ENCODE measurements at regions not wholly inside any gene's neighbourhood (a gene's known extent, or its start where the extent isn't known, plus 50 kb on each side); places are given as distances from the start of the nearest gene placed in this dataset.
"Not testable (repeated sequence)": the region's sequence is repeated elsewhere in the genome, so short reads cannot be mapped to it uniquely, and the experiment has no call there.

- DNase-seq (ENCODE audit: low read depth in 2 of 2, low spot score in 1 of 2) = no peak
These were observed 589.5 kb downstream of the CENPC start for GRCh38 chr4:66955784-66956183.

DNA sequence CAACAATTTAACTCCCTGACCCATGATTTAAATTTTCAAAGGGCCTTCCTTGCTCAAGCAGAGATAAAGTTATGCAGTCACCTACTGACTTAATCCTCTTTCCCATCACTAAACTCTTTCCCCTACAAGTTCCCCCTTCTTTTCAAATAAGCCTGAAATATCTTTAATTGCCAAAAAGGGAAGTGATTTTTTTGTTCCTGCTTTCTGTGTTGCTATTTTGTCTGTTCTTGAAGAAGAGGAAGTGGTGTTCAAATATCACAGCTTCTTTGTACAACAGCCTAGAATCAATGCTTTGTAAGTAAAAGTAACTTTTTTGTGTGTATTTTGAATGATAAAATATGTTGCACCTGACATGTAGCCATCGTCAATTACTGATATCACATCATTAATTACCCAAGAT is 595.9 kb downstream of the CENPC start:
- no peak for DNase-seq (ENCODE audit: low read depth in 2 of 2, low spot score in 1 of 2)

DNA sequence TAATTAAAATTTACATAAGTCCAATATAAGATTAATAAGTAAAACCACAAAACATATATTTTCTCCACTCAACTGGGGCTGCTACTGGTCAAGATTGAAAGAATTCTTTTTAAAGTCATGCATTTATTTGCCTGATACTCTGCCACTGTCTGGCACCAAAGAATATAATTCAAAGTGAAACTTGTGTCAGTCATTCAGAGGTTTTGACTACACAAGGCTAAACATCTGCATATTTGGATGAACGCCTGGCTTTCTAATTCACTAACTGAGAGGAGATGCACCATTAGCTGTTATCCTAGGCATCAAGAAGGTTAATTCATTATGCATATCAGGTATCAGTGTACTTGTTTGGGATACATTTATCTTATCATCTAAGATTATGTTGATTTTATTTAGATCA is 598.5 kb downstream of the CENPC start:
- DNase-seq (ENCODE audit: low read depth in 2 of 2, low spot score in 1 of 2) = no peak

- DNase-seq (ENCODE audit: low read depth in 2 of 2, low spot score in 1 of 2) = no peak
These were observed 602.2 kb downstream of the CENPC start for GRCh38 chr4:66943112-66943511.

- DNase-seq (ENCODE audit: low read depth in 2 of 2, low spot score in 1 of 2) = not testable (repeated sequence)
These were observed 613.3 kb downstream of the CENPC start for GRCh38 chr4:66931981-66932380.

- DNase-seq (ENCODE audit: low read depth in 2 of 2, low spot score in 1 of 2) = no peak
These were observed 615.1 kb downstream of the CENPC start for GRCh38 chr4:66930206-66930605.

DNA sequence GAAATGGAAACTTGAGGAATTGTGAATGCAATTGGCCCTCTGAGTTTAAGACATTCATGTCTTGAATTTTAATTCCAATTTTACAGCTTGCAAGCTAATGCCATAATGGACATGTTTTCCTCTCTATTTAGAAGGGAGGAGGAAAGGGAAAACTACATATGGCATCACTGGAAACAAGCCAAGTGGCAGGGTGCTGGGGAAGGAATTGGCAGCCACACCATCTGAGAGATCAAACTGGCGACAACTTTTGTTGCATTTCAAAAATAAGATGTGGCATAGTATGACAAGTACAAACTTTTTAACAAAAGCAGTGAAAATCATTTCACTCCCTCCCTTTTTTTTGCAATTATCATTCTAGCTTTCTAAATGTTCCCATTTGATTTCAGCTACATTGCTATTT is 615.6 kb downstream of the CENPC start:
- DNase-seq (ENCODE audit: low read depth in 2 of 2, low spot score in 1 of 2) = no peak

- DNase-seq (ENCODE audit: low read depth in 2 of 2, low spot score in 1 of 2) = not testable (repeated sequence)
These were observed 616.4 kb downstream of the CENPC start for GRCh38 chr4:66928881-66929280.

GRCh38 chr4:66927937-66928336 is 617.4 kb downstream of the CENPC start:
- DNase-seq (ENCODE audit: low read depth in 2 of 2, low spot score in 1 of 2) = no peak

- DNase-seq (ENCODE audit: low read depth in 2 of 2, low spot score in 1 of 2) = no peak
These were observed 618.6 kb downstream of the CENPC start for GRCh38 chr4:66926687-66927086.

- DNase-seq (ENCODE audit: low read depth in 2 of 2, low spot score in 1 of 2) = no peak
These were observed 622.0 kb downstream of the CENPC start for GRCh38 chr4:66923081-66923865.

DNA sequence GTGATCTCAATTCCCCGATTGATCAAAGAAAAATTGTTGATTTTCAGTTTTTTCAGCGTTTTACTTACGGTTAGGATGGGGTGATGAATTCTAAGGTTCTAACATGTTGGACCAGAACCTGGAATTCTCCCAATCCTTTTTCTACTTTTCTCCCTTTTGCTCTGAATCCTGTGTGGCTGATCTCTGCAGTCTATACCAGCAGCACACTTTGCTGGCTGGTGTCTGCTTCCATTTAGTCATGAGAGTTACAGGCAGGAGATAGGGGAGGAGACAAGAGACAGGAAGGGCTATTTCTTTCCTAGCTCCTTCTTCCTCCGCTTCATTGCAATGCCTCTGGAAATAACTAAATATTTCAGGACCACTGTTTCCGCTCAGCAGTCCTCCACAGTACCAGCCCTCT is 623.9 kb downstream of the CENPC start:
- no peak for DNase-seq (ENCODE audit: low read depth in 2 of 2, low spot score in 1 of 2)

DNA sequence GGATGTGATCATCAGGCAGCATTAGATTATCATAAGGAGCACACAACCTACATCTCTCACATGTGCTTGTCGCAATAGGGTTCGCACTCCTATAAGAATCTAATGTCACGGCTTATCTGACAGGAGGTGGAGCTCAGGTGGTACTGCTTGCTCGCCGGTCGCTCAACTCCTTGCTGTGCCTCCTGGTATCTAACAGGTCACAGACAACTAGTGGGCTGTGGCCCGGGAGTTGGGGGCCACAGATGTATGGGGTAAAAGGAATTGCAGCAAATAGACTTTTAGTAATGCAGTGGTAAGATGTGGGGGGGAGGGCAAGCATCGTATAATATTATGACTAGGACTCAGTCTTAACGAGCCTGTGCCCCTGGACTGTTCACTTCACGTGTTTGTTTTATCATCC is 624.8 kb downstream of the CENPC start:
- DNase-seq (ENCODE audit: low read depth in 2 of 2, low spot score in 1 of 2) = no peak

DNA sequence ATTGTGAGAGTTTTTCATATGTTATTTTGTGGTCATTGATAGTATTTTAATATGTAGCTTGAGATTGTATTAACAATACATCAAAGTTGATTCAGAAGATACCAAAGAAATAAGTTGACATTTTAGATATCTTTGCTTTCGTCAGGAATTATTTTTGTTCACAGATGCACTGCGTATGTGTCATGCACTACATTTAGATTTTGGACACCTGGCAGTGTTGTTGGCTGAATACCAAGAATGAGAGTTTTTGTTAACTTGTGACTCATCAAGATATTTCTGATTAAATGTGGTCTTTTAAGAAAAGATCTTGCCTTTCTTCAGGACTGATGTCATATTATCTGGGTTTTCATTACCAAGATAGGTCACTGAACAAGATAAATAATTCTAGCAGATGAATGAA is 633.4 kb downstream of the CENPC start:
- no peak for DNase-seq (ENCODE audit: low read depth in 2 of 2, low spot score in 1 of 2)

DNA sequence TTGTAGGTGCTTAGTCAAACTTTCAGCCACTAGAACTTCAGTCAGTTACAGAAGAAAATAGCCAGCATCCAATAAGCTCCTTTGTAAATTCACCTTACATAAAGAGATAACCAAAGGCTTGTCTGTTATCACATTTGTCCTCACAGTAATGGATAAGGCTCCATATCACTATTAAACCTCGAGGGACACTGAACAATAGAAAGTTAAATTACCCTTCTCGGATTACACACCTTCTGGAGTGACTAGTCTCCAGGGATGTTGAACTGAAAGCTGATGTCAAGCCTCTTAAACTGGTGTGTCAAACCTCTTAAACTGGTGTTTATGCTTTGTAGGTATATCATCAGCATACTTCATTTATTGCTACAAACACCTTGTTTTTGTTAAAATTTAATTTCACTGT is 639.0 kb downstream of the CENPC start:
- no peak for DNase-seq (ENCODE audit: low read depth in 2 of 2, low spot score in 1 of 2)

- no peak for DNase-seq (ENCODE audit: low read depth in 2 of 2, low spot score in 1 of 2)
These were observed 645.8 kb downstream of the CENPC start for GRCh38 chr4:66899422-66900065.

DNA sequence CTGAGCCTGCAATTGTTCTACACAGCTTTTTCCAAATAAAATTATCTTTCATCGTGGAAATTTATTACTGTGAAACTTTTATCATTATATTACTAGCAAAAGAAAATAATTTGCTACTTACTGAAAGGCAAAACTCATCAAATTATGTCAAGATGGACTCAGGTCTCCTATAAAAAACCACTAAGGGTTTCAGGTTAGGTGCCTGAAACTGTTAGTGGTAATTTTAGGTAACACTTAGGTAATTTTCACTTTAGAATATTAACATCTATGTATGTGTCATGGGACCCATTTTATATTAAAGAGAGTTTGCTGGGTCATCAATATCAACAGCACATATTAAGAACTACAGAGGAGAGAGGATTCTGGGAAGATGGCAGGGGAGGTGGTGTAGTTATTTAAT is 651.5 kb downstream of the CENPC start:
- no peak for DNase-seq (ENCODE audit: low read depth in 2 of 2, low spot score in 1 of 2)

DNA sequence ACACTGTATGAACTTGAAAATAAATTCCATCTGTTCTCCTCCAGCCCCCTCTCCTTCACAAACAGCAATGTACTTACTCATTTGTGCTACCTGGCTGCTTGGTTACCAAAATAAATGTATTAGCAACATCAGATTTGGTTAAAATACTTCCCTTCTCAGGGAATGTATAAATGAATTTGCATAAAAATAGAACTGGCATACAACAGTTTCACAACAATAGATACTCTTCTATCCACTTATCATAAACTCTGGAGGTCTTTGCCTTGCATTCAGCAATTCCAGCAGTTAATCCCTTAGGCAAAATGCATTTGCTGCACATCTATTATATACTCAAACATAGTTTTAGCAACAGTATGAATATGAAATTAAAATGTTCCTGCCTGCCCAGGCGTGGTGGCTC is 658.2 kb downstream of the CENPC start:
- no peak for DNase-seq (ENCODE audit: low read depth in 2 of 2, low spot score in 1 of 2)

DNA sequence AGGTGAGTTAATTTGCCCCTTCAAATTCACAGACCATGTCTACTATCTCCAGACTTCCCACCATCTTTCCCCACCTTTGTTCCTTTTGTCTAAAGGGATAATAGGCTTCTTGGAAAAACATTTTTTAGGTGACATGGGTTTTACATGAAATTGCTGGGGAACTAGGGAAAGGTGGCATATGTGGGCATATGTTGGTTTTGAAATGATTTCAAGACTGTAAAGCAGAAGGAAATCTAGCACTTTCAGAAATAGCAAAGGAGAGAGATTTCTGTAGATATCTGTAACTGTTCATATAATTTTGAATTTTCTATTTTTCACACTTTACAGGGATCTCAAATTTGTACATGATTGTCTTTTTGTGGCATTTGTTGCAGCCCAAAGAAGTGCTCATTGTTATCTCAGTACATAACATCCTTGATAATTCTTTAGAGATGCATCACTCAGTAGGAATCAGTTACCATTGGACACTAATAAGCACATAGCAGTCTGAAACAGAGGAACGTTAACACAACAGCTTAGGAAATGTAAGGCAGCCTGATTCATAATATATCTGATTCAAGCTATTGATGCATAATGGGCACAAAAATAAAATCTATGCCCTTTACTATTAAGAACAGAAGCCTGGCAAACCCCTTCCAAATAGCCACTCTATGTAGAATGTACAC is 659.7 kb downstream of the CENPC start:
- no peak for DNase-seq (ENCODE audit: low read depth in 2 of 2, low spot score in 1 of 2)

DNA sequence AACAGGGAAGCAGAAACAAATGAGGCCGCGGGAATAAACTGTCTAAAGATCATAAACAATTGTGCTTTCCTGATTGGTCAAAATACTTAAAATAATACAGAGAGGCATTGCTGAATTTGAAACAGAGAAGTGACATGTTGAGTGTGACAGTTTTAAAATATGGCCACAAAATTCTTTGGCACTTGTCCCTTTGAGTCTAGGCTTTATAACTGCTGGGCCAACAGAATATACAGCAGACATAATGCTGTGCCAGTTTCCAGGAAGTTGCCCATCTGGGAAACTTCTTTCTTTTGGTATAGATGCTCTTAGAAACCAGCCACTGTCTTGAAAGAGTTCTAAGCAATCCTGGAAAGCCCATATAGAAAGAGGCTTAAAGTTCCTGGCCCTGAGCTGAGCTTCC is 668.4 kb downstream of the CENPC start:
- DNase-seq (ENCODE audit: low read depth in 2 of 2, low spot score in 1 of 2) = no peak

- no peak for DNase-seq (ENCODE audit: low read depth in 2 of 2, low spot score in 1 of 2)
These were observed 672.6 kb downstream of the CENPC start for GRCh38 chr4:66872661-66873060.

GRCh38 chr4:66863481-66863880 is 681.8 kb downstream of the CENPC start:
- DNase-seq (ENCODE audit: low read depth in 2 of 2, low spot score in 1 of 2) = no peak
